Peyer's patch (tissue), 4 donors: ENCODE measurements at regions not wholly inside any gene's neighbourhood (a gene's known extent, or its start where the extent isn't known, plus 50 kb on each side); places are given as distances from the start of the nearest gene placed in this dataset.

Source experiments
- DNase-seq, 3 donors: peaks; one replicate each; pipeline ENCODE4 v3.0.0-alpha.2; 2017 to 2019
- H3K27ac ChIP-seq, 4 donors: fragments of 200-600 bp; sonication (generic); one replicate each; pipeline ENCODE4 v1.5.1; 2016 to 2019
- H3K27me3 ChIP-seq, 2 donors: fragments of 200-600 bp; sonication (generic); one replicate each; pipeline ENCODE4 v1.5.1; 2019
- H3K36me3 ChIP-seq, 3 donors: fragments of 200-600 bp; sonication (generic); one replicate each; pipeline ENCODE4 v1.5.1; 2016 to 2019
- H3K4me1 ChIP-seq, 4 donors: fragments of 200-600 bp; sonication (generic); one replicate each; pipeline ENCODE4 v1.5.1; 2016 to 2019
- H3K4me3 ChIP-seq, 4 donors: fragments of 200-600 bp; sonication (generic); 1 replicate in 3 of 4; 2 replicates in 1 of 4; pipeline ENCODE4 v1.5.1; 2016 to 2019; ENCODE audit warnings: mild to moderate bottlenecking in 1 of 4
- H3K9me3 ChIP-seq, 4 donors: fragments of 200-600 bp; sonication (generic); one replicate each; pipeline ENCODE4 v1.5.1; 2016 to 2019; ENCODE audit warnings: mild to moderate bottlenecking in 1 of 4
- POLR2A ChIP-seq, 2 donors: fragments of 450-650 bp; IDR thresholded peaks; one replicate each; pipeline ENCODE4 v1.5.1; 2017; ENCODE audit warnings: antibody characterized with exemption in 2 of 2, mild to moderate bottlenecking in 2 of 2, moderate library complexity in 2 of 2
- TF ChIP-seq, protein P1 (sequence below), 6 experiments: fragments of 450-650 bp in 4 of 6; fragments of 200-600 bp in 2 of 6; sonication (generic) in 1 of 6; IDR thresholded peaks; one replicate each; pipeline ENCODE4 v1.5.1; 2017 to 2019; ENCODE audit warnings: antibody characterized with exemption in 6 of 6, mild to moderate bottlenecking in 3 of 6, moderate library complexity in 1 of 6

DNA sequence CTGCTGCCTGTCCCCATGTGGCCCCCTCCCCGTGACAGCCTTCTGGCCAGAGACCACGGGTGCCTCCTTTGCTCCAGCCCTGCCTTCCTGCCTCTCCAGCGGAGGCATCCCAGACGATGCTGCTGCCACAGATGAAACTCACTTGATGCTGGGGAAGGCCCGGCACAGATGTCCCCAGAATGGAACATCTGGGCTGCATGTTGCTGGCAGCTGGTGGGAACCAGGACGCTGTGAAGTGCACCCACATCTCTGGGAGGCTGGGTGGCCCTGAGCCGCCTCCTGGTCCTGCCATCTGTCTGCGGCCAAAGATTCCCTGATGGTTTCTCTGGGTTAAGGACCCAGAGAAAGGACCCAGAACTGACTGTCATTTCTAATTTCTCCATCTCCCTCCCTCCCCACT, 51.9 kb upstream of the PTPRS start:
- TF ChIP-seq, protein P1, sequence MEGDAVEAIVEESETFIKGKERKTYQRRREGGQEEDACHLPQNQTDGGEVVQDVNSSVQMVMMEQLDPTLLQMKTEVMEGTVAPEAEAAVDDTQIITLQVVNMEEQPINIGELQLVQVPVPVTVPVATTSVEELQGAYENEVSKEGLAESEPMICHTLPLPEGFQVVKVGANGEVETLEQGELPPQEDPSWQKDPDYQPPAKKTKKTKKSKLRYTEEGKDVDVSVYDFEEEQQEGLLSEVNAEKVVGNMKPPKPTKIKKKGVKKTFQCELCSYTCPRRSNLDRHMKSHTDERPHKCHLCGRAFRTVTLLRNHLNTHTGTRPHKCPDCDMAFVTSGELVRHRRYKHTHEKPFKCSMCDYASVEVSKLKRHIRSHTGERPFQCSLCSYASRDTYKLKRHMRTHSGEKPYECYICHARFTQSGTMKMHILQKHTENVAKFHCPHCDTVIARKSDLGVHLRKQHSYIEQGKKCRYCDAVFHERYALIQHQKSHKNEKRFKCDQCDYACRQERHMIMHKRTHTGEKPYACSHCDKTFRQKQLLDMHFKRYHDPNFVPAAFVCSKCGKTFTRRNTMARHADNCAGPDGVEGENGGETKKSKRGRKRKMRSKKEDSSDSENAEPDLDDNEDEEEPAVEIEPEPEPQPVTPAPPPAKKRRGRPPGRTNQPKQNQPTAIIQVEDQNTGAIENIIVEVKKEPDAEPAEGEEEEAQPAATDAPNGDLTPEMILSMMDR (IDR thresholded peaks at IDR 0.05): no peak
- no peak for TF ChIP-seq POLR2A (IDR thresholded peaks at IDR 0.05)
- no peak overlapping the region for H3K27ac ChIP-seq
- DNase-seq: no peak
- H3K4me3 ChIP-seq: no peak overlapping the region
- no peaks in the 10 kb centered on the region for H3K36me3 ChIP-seq
- H3K9me3 ChIP-seq: peaks cover 0 to 5% (median 0%) of the 10 kb centered on the region in 4 donors
- peaks cover 0 to 6% of the 10 kb centered on the region in 2 donors for H3K27me3 ChIP-seq
- H3K4me1 ChIP-seq: no peaks in the 10 kb centered on the region

DNA sequence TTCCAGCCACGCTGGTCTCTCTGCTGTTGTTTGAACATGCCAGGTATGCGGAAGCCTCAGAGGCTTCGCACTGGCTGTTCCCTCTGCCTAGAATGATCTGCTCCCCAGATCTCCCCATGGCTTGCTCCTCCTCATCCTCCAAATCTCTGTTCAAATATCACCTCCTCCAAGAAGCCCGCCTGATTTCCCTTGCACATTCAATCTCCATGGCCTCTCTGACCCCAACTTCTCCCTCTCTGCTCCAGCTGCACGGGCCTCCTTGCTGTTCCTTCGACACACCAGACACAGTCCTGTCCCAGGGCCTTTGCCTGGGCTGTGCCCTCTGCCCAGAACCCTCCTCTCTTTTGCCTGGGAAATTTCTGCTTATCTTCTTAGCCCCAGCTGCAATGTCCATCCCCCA, 52.5 kb upstream of the PTPRS start:
- Histone ChIP-seq H3K4me3 (no peak overlapping the region), H3K4me1 (no peaks in the 10 kb centered on the region), H3K27ac (no peak overlapping the region), H3K27me3 (peaks cover 0 to 6% of the 10 kb centered on the region in 2 donors), H3K36me3 (no peaks in the 10 kb centered on the region), H3K9me3 (peaks cover 0 to 5% (median 0%) of the 10 kb centered on the region in 4 donors)
- DNase-seq: no peak
- TF ChIP-seq, protein P1 (IDR thresholded peaks at IDR 0.05): no peak
- TF ChIP-seq POLR2A (IDR thresholded peaks at IDR 0.05): no peak

GRCh38 chr19:5394551-5395505, 54.2 kb upstream of the PTPRS start:
- TF ChIP-seq POLR2A (IDR thresholded peaks at IDR 0.05): no peak
- TF ChIP-seq, protein P1 (IDR thresholded peaks at IDR 0.05): no peak
- Histone ChIP-seq H3K9me3 (peaks cover 0 to 5% (median 0%) of the 10 kb centered on the region in 4 donors), H3K27ac (no peak overlapping the region), H3K4me3 (no peak overlapping the region), H3K27me3 (peaks cover 0 to 6% of the 10 kb centered on the region in 2 donors), H3K4me1 (no peaks in the 10 kb centered on the region), H3K36me3 (no peaks in the 10 kb centered on the region)
- no peak for DNase-seq

- Histone ChIP-seq H3K27me3 (peaks cover 0 to 6% of the 10 kb centered on the region in 2 donors), H3K9me3 (peaks cover 0 to 5% (median 0%) of the 10 kb centered on the region in 4 donors)
These were observed 54.9 kb upstream of the PTPRS start for GRCh38 chr19:5395556-5395955.

DNA sequence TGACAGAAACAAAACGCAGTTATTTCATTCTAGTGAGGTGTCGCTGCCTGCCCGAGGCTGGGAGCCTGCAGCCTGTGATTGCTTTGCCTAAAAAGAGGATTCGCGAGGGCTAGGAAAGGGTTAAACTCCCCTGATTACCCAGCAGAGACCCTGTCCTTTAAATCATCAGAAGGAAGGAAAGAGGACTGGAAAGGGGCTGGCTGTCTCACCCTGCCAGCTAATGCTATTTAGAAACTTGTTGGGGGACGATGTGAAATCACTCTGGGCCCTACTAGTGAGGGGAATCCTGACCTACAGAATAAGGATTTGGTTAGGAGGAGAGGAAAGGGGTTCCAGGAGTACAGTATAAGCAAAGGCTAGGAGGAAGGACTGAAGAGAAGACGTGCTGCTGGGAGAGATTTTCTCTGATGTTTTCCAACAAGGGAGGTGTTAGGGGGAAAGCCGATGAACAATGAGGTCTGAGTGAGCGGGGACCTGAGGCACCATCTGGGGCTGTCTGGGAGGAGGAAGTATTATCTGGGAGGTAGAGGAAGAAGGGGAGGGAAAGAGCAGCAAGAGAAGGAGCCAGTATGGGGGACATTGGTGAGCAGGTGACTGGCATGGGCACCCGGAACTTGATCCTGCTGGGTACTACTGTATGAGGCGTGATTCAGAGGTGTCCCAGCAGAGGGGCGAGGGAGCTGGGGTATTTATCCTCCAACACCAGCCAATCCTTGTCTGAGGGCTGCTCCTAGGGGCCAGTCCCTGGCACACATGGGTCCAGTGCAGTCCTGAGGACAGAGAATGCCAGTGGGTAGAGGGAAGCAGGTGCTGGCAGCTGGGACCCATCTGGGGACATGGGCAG, 55.7 kb upstream of the PTPRS start:
- Histone ChIP-seq H3K9me3 (peaks cover 0 to 5% (median 0%) of the 10 kb centered on the region in 4 donors), H3K4me1 (no peaks in the 10 kb centered on the region), H3K4me3 (no peak overlapping the region), H3K27ac (no peak overlapping the region), H3K36me3 (no peaks in the 10 kb centered on the region), H3K27me3 (peaks cover 0 to 6% of the 10 kb centered on the region in 2 donors)
- no peak for DNase-seq
- TF ChIP-seq POLR2A (IDR thresholded peaks at IDR 0.05): no peak
- TF ChIP-seq, protein P1 (IDR thresholded peaks at IDR 0.05): no peak

More at GRCh38 chr19:5395556-5395955, 54.9 kb upstream of the PTPRS start:
- H3K27ac ChIP-seq: no peak overlapping the region
- TF ChIP-seq POLR2A (IDR thresholded peaks at IDR 0.05): no peak
- TF ChIP-seq, protein P1 (IDR thresholded peaks at IDR 0.05): no peak
- DNase-seq: no peak
- H3K4me1 ChIP-seq: no peaks in the 10 kb centered on the region
- no peaks in the 10 kb centered on the region for H3K36me3 ChIP-seq
- no peak overlapping the region for H3K4me3 ChIP-seq
